Smooth muscle cell (in vitro differentiated cells): ENCODE measurements at regions not wholly inside any gene's neighbourhood (a gene's known extent, or its start where the extent isn't known, plus 50 kb on each side); places are given as distances from the start of the nearest gene placed in this dataset.

Experiments used
- DNase-seq: peaks from one replicate; lab custom pipeline; 2025; ENCODE audit not compliant: unreplicated experiment; lab: John Stamatoyannopoulos, UW
- H2AFZ ChIP-seq: fragments of 200-600 bp; sonication (generic); 2 replicates; pipeline ENCODE4 v1.6.0; 2016; ENCODE audit warnings: antibody characterized with exemption, low read depth, mild to moderate bottlenecking
- H3F3A ChIP-seq: fragments of 200-600 bp; sonication (generic); 2 replicates; pipeline ENCODE4 v1.6.0; 2017; ENCODE audit warnings: antibody characterized with exemption, low read depth
- H3K27ac ChIP-seq: fragments of 200-600 bp; sonication (generic); 2 replicates; pipeline ENCODE4 v1.5.1; 2016; ENCODE audit warnings: low read depth, mild to moderate bottlenecking
- H3K27me3 ChIP-seq: fragments of 200-600 bp; sonication (generic); 2 replicates; pipeline ENCODE4 v1.6.1; 2016; ENCODE audit warnings: low read depth, mild to moderate bottlenecking
- H3K36me3 ChIP-seq: fragments of 200-600 bp; sonication (generic); 2 replicates; pipeline ENCODE4 v1.5.1; 2016; ENCODE audit warnings: low read depth
- H3K4me1 ChIP-seq: fragments of 200-600 bp; sonication (generic); 2 replicates; pipeline ENCODE4 v1.5.1; 2016; ENCODE audit warnings: low read depth
- H3K4me2 ChIP-seq: fragments of 200-600 bp; sonication (generic); 2 replicates; pipeline ENCODE4 v1.6.0; 2016; ENCODE audit warnings: mild to moderate bottlenecking
- H3K4me3 ChIP-seq: fragments of 200-600 bp; sonication (generic); 2 replicates; pipeline ENCODE4 v1.5.1; 2016; ENCODE audit warnings: mild to moderate bottlenecking
- H3K79me2 ChIP-seq: fragments of 200-600 bp; sonication (generic); 2 replicates; pipeline ENCODE4 v1.6.0; 2016; ENCODE audit warnings: low read depth, mild to moderate bottlenecking
- H3K9ac ChIP-seq: fragments of 200-600 bp; sonication (generic); 2 replicates; pipeline ENCODE4 v1.6.0; 2016; ENCODE audit warnings: low read depth
- H3K9me3 ChIP-seq: fragments of 200-600 bp; sonication (generic); replicated peaks from 2 replicates; pipeline ENCODE4 v1.5.1; 2016; ENCODE audit warnings: low read depth
- H4K20me1 ChIP-seq: fragments of 200-600 bp; sonication (generic); 2 replicates; pipeline ENCODE4 v1.6.0; 2016; ENCODE audit warnings: low read depth
- WGBS: methylation state at CpG from one replicate; pipeline ENCODE4 v1.1.7; 2016; ENCODE audit warnings: low lambda C conversion rate; 5-methylcytosine and 5-hydroxymethylcytosine counted together
- TF ChIP-seq, protein P1 (sequence below): fragments of 200-600 bp; sonication (generic); IDR thresholded peaks from 2 replicates; pipeline ENCODE4 v1.5.1; 2017; ENCODE audit warnings: borderline replicate concordance, mild to moderate bottlenecking, antibody characterized with exemption; ENCODE audit not compliant: insufficient read depth, poor library complexity, severe bottlenecking

- no peak for DNase-seq
These were observed 1065.8 kb downstream of the REEP3 start for GRCh38 chr10:64586934-64587503.

GRCh38 chr10:64594072-64594471 lies 1072.9 kb downstream of the REEP3 start:
- no peaks in the 10 kb centered on the region for H3K4me1 ChIP-seq
- H3K27me3 ChIP-seq = no peaks in the 10 kb centered on the region
- no peaks in the 10 kb centered on the region for H3K9me3 ChIP-seq
- 94% methylated on average over 3 of the region's 3 CpGs for WGBS
- no peaks in the 10 kb centered on the region for H3F3A ChIP-seq
- H3K36me3 ChIP-seq = no peaks in the 10 kb centered on the region
- no peak overlapping the region for H3K4me3 ChIP-seq
- no peaks in the 10 kb centered on the region for H4K20me1 ChIP-seq
- no peak overlapping the region for H3K4me2 ChIP-seq
- no peak overlapping the region for H3K9ac ChIP-seq
- H3K79me2 ChIP-seq = no peaks in the 10 kb centered on the region
- H3K27ac ChIP-seq = no peak overlapping the region
- TF ChIP-seq, protein P1, sequence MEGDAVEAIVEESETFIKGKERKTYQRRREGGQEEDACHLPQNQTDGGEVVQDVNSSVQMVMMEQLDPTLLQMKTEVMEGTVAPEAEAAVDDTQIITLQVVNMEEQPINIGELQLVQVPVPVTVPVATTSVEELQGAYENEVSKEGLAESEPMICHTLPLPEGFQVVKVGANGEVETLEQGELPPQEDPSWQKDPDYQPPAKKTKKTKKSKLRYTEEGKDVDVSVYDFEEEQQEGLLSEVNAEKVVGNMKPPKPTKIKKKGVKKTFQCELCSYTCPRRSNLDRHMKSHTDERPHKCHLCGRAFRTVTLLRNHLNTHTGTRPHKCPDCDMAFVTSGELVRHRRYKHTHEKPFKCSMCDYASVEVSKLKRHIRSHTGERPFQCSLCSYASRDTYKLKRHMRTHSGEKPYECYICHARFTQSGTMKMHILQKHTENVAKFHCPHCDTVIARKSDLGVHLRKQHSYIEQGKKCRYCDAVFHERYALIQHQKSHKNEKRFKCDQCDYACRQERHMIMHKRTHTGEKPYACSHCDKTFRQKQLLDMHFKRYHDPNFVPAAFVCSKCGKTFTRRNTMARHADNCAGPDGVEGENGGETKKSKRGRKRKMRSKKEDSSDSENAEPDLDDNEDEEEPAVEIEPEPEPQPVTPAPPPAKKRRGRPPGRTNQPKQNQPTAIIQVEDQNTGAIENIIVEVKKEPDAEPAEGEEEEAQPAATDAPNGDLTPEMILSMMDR = no peak
- no peak overlapping the region for H2AFZ ChIP-seq
- DNase-seq = no peak

More at GRCh38 chr10:64586934-64587503, 1065.8 kb downstream of the REEP3 start:
- no peaks in the 10 kb centered on the region for H3F3A ChIP-seq
- no peak overlapping the region for H3K4me3 ChIP-seq
- WGBS = 97% methylated on average over 2 of the region's 2 CpGs
- H3K36me3 ChIP-seq = no peaks in the 10 kb centered on the region
- no peak overlapping the region for H3K9ac ChIP-seq
- no peaks in the 10 kb centered on the region for H3K9me3 ChIP-seq
- no peaks in the 10 kb centered on the region for H3K27me3 ChIP-seq
- H3K4me2 ChIP-seq = no peak overlapping the region
- H4K20me1 ChIP-seq = no peaks in the 10 kb centered on the region
- no peaks in the 10 kb centered on the region for H3K4me1 ChIP-seq
- no peak overlapping the region for H2AFZ ChIP-seq
- TF ChIP-seq, protein P1 = no peak
- no peak overlapping the region for H3K27ac ChIP-seq
- H3K79me2 ChIP-seq = no peaks in the 10 kb centered on the region

DNA sequence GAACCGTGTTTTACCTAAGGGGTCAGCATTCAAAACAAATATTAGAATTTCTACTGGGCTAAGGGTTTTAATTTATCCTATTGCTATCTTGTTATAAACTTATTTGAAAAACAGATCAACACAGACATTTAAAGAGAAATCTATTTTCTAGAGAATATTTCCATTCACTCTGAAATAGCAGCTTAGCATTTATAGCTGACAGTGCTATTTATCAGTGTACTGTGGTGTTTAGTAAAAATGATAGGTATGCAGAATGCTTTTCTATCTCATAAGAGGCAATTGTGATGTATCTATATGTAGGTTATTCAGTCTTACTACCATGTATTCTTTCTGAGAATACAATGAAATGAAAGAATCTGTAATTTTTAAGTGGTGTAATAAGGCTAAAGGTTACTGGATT lies 1077.4 kb downstream of the REEP3 start:
- Histone ChIP-seq H3K4me1 (no peaks in the 10 kb centered on the region), H3F3A (no peaks in the 10 kb centered on the region), H3K9ac (no peak overlapping the region), H3K9me3 (no peaks in the 10 kb centered on the region), H3K79me2 (no peaks in the 10 kb centered on the region), H3K4me3 (no peak overlapping the region), H3K27me3 (no peaks in the 10 kb centered on the region), H4K20me1 (no peaks in the 10 kb centered on the region), H3K27ac (no peak overlapping the region), H2AFZ (no peak overlapping the region), H3K4me2 (no peak overlapping the region), H3K36me3 (no peaks in the 10 kb centered on the region)
- 100% methylated on average over 1 of the region's 1 CpG for WGBS
- no peak for DNase-seq
- TF ChIP-seq, protein P1 = no peak

DNA sequence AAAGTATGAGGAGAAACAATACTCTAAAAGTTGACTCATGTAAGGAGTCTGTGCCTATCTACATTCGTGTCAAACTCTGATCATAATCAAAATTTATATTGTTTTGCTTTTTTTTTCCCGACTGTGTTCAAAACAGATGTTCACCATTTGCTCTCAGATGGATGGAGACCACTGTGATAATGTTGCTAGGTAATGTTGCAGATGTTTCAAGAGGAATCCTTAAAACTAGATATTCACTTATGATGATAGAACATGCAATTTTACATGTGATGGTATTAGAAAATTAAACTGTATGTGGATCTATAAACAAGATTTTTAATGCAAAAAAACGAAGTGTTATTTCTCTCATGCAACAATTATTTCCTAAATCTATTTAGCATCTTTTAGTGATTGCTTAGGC lies 1080.1 kb downstream of the REEP3 start:
- no peaks in the 10 kb centered on the region for H3F3A ChIP-seq
- H3K4me1 ChIP-seq = no peaks in the 10 kb centered on the region
- TF ChIP-seq, protein P1 = no peak
- DNase-seq = no peak
- H3K79me2 ChIP-seq = no peaks in the 10 kb centered on the region
- no peak overlapping the region for H3K27ac ChIP-seq
- H2AFZ ChIP-seq = no peak overlapping the region
- H3K9ac ChIP-seq = no peak overlapping the region
- 75% methylated on average over 3 of the region's 3 CpGs for WGBS
- no peaks in the 10 kb centered on the region for H3K36me3 ChIP-seq
- no peak overlapping the region for H3K4me3 ChIP-seq
- H3K9me3 ChIP-seq = no peaks in the 10 kb centered on the region
- H3K4me2 ChIP-seq = no peak overlapping the region
- no peaks in the 10 kb centered on the region for H4K20me1 ChIP-seq
- H3K27me3 ChIP-seq = no peaks in the 10 kb centered on the region
